HepG2 (cell line): ENCODE measurements at regions not wholly inside any gene's neighbourhood (a gene's known extent, or its start where the extent isn't known, plus 50 kb on each side); places are given as distances from the start of the nearest gene placed in this dataset.
A peak's percentile ranks its signal among the peaks of the same experiment; 100 is the strongest.

Experiments used
- ATAC-seq: fragments of 200-7000 bp; cut with Tn5 transposase; 3 replicates; pipeline ENCODE4 v1.9.1; 2020; ENCODE audit warnings: mild to moderate bottlenecking, moderate library complexity
- BruUV-seq: library from RNA; stranded (reverse); fragments of 400-500 nt; replicated peaks from 2 replicates; lab custom pipeline; 2021; lab: Mats Ljungman, UMichigan
- CTCF ChIA-PET: fragments of 300-600 bp; formaldehyde crosslinking; extraction: SDS; loops from one replicate; lab custom pipeline; 2021; ENCODE audit warnings: low total read pairs, inconsistent platforms, low intra/inter-chr PET ratio; lab: Yijun Ruan, JAX
- POLR2A ChIA-PET: fragments of 350-600 bp; sonication (Branson Sonifier 250); formaldehyde crosslinking; loops from one replicate; lab custom pipeline; 2020; ENCODE audit warnings: antibody characterized with exemption, inconsistent platforms; lab: Yijun Ruan, JAX
- DNase-seq: peaks from one replicate; pipeline ENCODE4 v3.0.0-alpha.2; 2015; ENCODE audit warnings: low spot score
- FAIRE-seq: peaks from 3 replicates; lab custom pipeline; 2011; peaks lifted over from hg19 to GRCh38; lab: Jason Lieb, UNC
- H2AFZ ChIP-seq: one replicate; pipeline ENCODE4 v1.6.1; 2011; ENCODE audit warnings: low read length, inconsistent platforms
- H3K27ac ChIP-seq: fragments of 300-600 bp; 3 replicates; pipeline ENCODE4 v1.8.0; 2011; ENCODE audit warnings: mixed run types, mild to moderate bottlenecking, mixed read lengths, low read length, inconsistent platforms; ENCODE audit not compliant: insufficient read depth; ENCODE audit errors: extremely low read length
- H3K27me3 ChIP-seq, 2 experiments: fragments of 200-600 bp in 1 of 2; 2 replicates in 1 of 2; 3 replicates in 1 of 2; pipeline versions ENCODE4 v1.6.0 to v1.8.0; 2011; ENCODE audit warnings: low read length in 2 of 2, mild to moderate bottlenecking in 2 of 2, moderate library complexity in 2 of 2, inconsistent platforms in 1 of 2; ENCODE audit not compliant: insufficient read depth in 2 of 2, control insufficient read depth in 1 of 2
- H3K36me3 ChIP-seq, 2 experiments: fragments of 200-600 bp in 1 of 2; replicated peaks in 1 of 2; 2 replicates in 1 of 2; 3 replicates in 1 of 2; pipeline versions ENCODE4 v1.5.1 to v1.8.0; 2011; ENCODE audit warnings: low read length in 2 of 2, inconsistent platforms in 1 of 2; ENCODE audit not compliant: insufficient read depth in 2 of 2, control insufficient read depth in 1 of 2
- H3K4me1 ChIP-seq: 2 replicates; pipeline ENCODE4 v1.5.1; 2012; ENCODE audit warnings: low read length, inconsistent platforms; ENCODE audit not compliant: insufficient read depth
- H3K4me2 ChIP-seq: 2 replicates; pipeline ENCODE4 v1.6.0; 2011; ENCODE audit warnings: low read depth, low read length, inconsistent platforms
- H3K4me3 ChIP-seq, 3 experiments: fragments of 200-600 bp in 1 of 3; sonication (generic), shearing (Covaris generic) in 1 of 3; replicated peaks in 1 of 3; 2 replicates each; pipeline ENCODE4 v1.5.1; 2011 to 2016; ENCODE audit warnings: low read length in 3 of 3, inconsistent platforms in 2 of 3, low read depth in 2 of 3, mild to moderate bottlenecking in 2 of 3, control low read depth in 1 of 3, mixed read lengths in 1 of 3; ENCODE audit not compliant: insufficient read depth in 1 of 3
- H3K79me2 ChIP-seq: one replicate; pipeline ENCODE4 v1.6.1; 2011; ENCODE audit warnings: low read length, inconsistent platforms; ENCODE audit not compliant: insufficient read depth
- H3K9ac ChIP-seq: 2 replicates; pipeline ENCODE4 v1.6.0; 2011; ENCODE audit warnings: mild to moderate bottlenecking, low read depth, low read length, inconsistent platforms; ENCODE audit not compliant: insufficient read depth
- H3K9me3 ChIP-seq: 2 replicates; pipeline ENCODE4 v1.5.1; 2012; ENCODE audit warnings: mild to moderate bottlenecking, low read length
- H4K20me1 ChIP-seq: 2 replicates; pipeline ENCODE4 v1.6.0; 2011; ENCODE audit warnings: inconsistent platforms, mild to moderate bottlenecking, low read length, moderate library complexity; ENCODE audit not compliant: insufficient read depth
- ESRRA ChIP-seq: sonication (generic); formaldehyde crosslinking; IDR thresholded peaks from 2 replicates; pipeline ENCODE4 v1.5.1; 2020; ENCODE audit warnings: mild to moderate bottlenecking, low read depth, missing genetic modification reagents
- GZF1 ChIP-seq: sonication (generic); formaldehyde crosslinking; IDR thresholded peaks from 2 replicates; pipeline ENCODE4 v1.5.1; 2020; ENCODE audit warnings: mild to moderate bottlenecking, missing genetic modification reagents
- HOXA5 ChIP-seq: sonication (generic); formaldehyde crosslinking; IDR thresholded peaks from 2 replicates; pipeline ENCODE4 v1.4.0; 2020; ENCODE audit warnings: missing genetic modification reagents
- PAWR ChIP-seq: sonication (generic); formaldehyde crosslinking; IDR thresholded peaks from 2 replicates; pipeline ENCODE4 v1.4.0; 2020; ENCODE audit warnings: missing genetic modification reagents, mild to moderate bottlenecking, borderline replicate concordance
- ZFP82 ChIP-seq: sonication (generic); formaldehyde crosslinking; IDR thresholded peaks from 2 replicates; pipeline ENCODE4 v1.5.1; 2020; ENCODE audit warnings: mild to moderate bottlenecking, missing genetic modification reagents, borderline replicate concordance
- WGBS: methylation state at CpG from one replicate; pipeline ENCODE4 v1.1.6; 2017; ENCODE audit warnings: low lambda C conversion rate; 5-methylcytosine and 5-hydroxymethylcytosine counted together
- in situ Hi-C: cut with HindIII; loops from 2 replicates; pipeline ENCODE4 v1.10.0; 2017; ENCODE audit warnings: low pct_unique_long_range_greater_than_20kb; ENCODE audit not compliant: extremely low pct_ligation_motif_present
- intact Hi-C: fragments of 100-400 bp; cut with micrococcal nuclease; formaldehyde crosslinking; loops from one replicate; pipeline ENCODE4 v1.10.0; 2022; ENCODE audit not compliant: unreplicated experiment
- TF ChIP-seq, protein P1 (sequence below): sonication (generic); formaldehyde crosslinking; IDR thresholded peaks from 2 replicates; pipeline ENCODE4 v1.5.0; 2020; ENCODE audit warnings: mild to moderate bottlenecking, missing genetic modification reagents, borderline replicate concordance
- TF ChIP-seq, protein P2 (sequence below): sonication (generic); formaldehyde crosslinking; IDR thresholded peaks from 2 replicates; pipeline ENCODE4 v1.4.0; 2020; ENCODE audit warnings: mild to moderate bottlenecking, missing genetic modification reagents, borderline replicate concordance
- TF ChIP-seq, protein P3 (sequence below): sonication (generic); formaldehyde crosslinking; IDR thresholded peaks from 2 replicates; pipeline ENCODE4 v1.8.0; 2022; ENCODE audit warnings: missing genetic modification reagents, mild to moderate bottlenecking, moderate library complexity, borderline replicate concordance
- TF ChIP-seq, protein P4 (sequence below): sonication (generic); formaldehyde crosslinking; IDR thresholded peaks from 2 replicates; pipeline ENCODE4 v1.5.1; 2020; ENCODE audit warnings: missing genetic modification reagents, mild to moderate bottlenecking, borderline replicate concordance

DNA sequence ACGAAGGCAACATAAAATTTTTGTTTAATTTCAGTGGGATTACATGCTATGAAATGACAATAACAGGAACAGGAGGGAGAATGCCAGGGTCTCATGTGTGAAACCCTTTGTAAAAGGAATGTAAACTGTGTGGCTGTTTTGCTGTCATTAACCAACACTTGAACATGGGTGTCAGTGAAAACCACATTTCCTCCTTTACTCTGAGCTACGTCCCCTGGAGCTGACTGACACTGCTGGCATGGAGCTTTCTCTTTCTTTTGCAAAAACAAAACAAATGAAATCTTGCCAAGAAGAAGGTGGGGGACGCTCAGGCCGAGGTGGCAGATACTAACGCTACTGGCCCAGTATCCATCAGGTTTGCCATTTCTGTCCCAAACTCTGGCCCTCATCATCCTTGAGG is 121.4 kb downstream of the DMRT2 start (continued):
- TF ChIP-seq, protein P1, sequence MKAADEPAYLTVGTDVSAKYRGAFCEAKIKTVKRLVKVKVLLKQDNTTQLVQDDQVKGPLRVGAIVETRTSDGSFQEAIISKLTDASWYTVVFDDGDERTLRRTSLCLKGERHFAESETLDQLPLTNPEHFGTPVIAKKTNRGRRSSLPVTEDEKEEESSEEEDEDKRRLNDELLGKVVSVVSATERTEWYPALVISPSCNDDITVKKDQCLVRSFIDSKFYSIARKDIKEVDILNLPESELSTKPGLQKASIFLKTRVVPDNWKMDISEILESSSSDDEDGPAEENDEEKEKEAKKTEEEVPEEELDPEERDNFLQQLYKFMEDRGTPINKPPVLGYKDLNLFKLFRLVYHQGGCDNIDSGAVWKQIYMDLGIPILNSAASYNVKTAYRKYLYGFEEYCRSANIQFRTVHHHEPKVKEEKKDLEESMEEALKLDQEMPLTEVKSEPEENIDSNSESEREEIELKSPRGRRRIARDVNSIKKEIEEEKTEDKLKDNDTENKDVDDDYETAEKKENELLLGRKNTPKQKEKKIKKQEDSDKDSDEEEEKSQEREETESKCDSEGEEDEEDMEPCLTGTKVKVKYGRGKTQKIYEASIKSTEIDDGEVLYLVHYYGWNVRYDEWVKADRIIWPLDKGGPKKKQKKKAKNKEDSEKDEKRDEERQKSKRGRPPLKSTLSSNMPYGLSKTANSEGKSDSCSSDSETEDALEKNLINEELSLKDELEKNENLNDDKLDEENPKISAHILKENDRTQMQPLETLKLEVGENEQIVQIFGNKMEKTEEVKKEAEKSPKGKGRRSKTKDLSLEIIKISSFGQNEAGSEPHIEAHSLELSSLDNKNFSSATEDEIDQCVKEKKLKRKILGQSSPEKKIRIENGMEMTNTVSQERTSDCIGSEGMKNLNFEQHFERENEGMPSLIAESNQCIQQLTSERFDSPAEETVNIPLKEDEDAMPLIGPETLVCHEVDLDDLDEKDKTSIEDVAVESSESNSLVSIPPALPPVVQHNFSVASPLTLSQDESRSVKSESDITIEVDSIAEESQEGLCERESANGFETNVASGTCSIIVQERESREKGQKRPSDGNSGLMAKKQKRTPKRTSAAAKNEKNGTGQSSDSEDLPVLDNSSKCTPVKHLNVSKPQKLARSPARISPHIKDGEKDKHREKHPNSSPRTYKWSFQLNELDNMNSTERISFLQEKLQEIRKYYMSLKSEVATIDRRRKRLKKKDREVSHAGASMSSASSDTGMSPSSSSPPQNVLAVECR (CRISPR knock-in tag): no peak
- TF ChIP-seq, protein P2, sequence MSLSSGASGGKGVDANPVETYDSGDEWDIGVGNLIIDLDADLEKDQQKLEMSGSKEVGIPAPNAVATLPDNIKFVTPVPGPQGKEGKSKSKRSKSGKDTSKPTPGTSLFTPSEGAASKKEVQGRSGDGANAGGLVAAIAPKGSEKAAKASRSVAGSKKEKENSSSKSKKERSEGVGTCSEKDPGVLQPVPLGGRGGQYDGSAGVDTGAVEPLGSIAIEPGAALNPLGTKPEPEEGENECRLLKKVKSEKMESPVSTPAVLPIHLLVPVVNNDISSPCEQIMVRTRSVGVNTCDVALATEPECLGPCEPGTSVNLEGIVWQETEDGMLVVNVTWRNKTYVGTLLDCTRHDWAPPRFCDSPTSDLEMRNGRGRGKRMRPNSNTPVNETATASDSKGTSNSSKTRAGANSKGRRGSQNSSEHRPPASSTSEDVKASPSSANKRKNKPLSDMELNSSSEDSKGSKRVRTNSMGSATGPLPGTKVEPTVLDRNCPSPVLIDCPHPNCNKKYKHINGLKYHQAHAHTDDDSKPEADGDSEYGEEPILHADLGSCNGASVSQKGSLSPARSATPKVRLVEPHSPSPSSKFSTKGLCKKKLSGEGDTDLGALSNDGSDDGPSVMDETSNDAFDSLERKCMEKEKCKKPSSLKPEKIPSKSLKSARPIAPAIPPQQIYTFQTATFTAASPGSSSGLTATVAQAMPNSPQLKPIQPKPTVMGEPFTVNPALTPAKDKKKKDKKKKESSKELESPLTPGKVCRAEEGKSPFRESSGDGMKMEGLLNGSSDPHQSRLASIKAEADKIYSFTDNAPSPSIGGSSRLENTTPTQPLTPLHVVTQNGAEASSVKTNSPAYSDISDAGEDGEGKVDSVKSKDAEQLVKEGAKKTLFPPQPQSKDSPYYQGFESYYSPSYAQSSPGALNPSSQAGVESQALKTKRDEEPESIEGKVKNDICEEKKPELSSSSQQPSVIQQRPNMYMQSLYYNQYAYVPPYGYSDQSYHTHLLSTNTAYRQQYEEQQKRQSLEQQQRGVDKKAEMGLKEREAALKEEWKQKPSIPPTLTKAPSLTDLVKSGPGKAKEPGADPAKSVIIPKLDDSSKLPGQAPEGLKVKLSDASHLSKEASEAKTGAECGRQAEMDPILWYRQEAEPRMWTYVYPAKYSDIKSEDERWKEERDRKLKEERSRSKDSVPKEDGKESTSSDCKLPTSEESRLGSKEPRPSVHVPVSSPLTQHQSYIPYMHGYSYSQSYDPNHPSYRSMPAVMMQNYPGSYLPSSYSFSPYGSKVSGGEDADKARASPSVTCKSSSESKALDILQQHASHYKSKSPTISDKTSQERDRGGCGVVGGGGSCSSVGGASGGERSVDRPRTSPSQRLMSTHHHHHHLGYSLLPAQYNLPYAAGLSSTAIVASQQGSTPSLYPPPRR: no peak
- TF ChIP-seq, all 625 proteins: peak for 0

DNA sequence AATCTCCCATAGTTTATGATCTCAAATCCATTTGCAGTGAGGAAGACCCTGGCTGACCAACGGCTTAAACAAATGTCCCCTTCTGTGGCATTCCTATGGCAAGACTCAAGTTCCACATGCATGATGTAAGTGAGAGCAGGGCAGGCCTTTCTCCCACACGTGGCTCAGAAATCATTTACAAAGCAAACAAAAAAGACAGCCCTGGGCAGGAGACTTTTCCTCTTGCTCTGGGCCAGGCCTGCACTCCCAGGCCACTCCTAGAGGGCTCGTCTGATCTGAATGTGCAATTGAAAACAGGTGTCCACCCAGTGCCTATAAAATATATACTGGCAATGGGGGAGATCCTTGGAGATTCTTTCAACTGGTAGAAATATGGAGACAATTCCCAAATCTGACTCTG is 123.1 kb downstream of the DMRT2 start:
- CTCF ChIA-PET: no interaction called here
- Histone ChIP-seq H3K9ac (no peak overlapping the region), H3K27ac (no peak overlapping the region), H3K27me3 (no peaks in the 10 kb centered on the region), H2AFZ (no peak overlapping the region), H3K79me2 (no peaks in the 10 kb centered on the region), H3K4me3 (no peak overlapping the region), H3K9me3 (no peaks in the 10 kb centered on the region), H3K4me2 (no peak overlapping the region), H3K36me3 (no peaks in the 10 kb centered on the region), H4K20me1 (no peaks in the 10 kb centered on the region), H3K4me1 (no peaks in the 10 kb centered on the region)
- FAIRE-seq (no peak), DNase-seq (peak; percentile 31), ATAC-seq (peak; percentile 60; the same call in 1 of the 3 replicates)
- intact Hi-C loops: no loop called here
- 0% methylated on average over 2 of the region's 3 CpGs for WGBS
- BruUV-seq: no TSS peak
- in situ Hi-C loops: no loop called here
- POLR2A ChIA-PET: no interaction called here
- TF ChIP-seq, protein P3, sequence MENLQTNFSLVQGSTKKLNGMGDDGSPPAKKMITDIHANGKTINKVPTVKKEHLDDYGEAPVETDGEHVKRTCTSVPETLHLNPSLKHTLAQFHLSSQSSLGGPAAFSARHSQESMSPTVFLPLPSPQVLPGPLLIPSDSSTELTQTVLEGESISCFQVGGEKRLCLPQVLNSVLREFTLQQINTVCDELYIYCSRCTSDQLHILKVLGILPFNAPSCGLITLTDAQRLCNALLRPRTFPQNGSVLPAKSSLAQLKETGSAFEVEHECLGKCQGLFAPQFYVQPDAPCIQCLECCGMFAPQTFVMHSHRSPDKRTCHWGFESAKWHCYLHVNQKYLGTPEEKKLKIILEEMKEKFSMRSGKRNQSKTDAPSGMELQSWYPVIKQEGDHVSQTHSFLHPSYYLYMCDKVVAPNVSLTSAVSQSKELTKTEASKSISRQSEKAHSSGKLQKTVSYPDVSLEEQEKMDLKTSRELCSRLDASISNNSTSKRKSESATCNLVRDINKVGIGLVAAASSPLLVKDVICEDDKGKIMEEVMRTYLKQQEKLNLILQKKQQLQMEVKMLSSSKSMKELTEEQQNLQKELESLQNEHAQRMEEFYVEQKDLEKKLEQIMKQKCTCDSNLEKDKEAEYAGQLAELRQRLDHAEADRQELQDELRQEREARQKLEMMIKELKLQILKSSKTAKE: no peak
- no peak for TF ChIP-seq GZF1 (CRISPR knock-in tag)
- no peak for TF ChIP-seq HOXA5 (CRISPR knock-in tag)
- TF ChIP-seq ZFP82 (CRISPR knock-in tag): no peak
- no peak for TF ChIP-seq PAWR (CRISPR knock-in tag)
- TF ChIP-seq ESRRA (CRISPR knock-in tag): no peak
- TF ChIP-seq, protein P4, sequence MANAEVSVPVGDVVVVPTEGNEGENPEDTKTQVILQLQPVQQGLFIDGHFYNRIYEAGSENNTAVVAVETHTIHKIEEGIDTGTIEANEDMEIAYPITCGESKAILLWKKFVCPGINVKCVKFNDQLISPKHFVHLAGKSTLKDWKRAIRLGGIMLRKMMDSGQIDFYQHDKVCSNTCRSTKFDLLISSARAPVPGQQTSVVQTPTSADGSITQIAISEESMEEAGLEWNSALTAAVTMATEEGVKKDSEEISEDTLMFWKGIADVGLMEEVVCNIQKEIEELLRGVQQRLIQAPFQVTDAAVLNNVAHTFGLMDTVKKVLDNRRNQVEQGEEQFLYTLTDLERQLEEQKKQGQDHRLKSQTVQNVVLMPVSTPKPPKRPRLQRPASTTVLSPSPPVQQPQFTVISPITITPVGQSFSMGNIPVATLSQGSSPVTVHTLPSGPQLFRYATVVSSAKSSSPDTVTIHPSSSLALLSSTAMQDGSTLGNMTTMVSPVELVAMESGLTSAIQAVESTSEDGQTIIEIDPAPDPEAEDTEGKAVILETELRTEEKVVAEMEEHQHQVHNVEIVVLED (CRISPR knock-in tag): no peak
